ENCODE measurements at regions not wholly inside any gene's neighbourhood (a gene's known extent, or its start where the extent isn't known, plus 50 kb on each side); places are given as distances from the start of the nearest gene placed in this dataset.

- ATAC-seq, result no peak
- intact Hi-C loops (cut with DNase I), result no loop called here
- DNase-seq, result no peak
These were observed 466.9 kb downstream of the SOX2 start for GRCh38 chr3:182178488-182179200.

GRCh38 chr3:182179631-182180030 lies 467.9 kb downstream of the SOX2 start:
- ATAC-seq (no peak), DNase-seq (no peak)
- intact Hi-C loops (cut with DNase I), result no loop called here

GRCh38 chr3:182180654-182181385 lies 469.1 kb downstream of the SOX2 start:
- ATAC-seq (no peak), DNase-seq (no peak)
- intact Hi-C loops (cut with DNase I), result no loop called here

GRCh38 chr3:182182531-182182968 lies 470.8 kb downstream of the SOX2 start:
- intact Hi-C loops (cut with DNase I), result no loop called here

GRCh38 chr3:182183716-182184430 lies 472.1 kb downstream of the SOX2 start:
- no peak for ATAC-seq
- no peak for DNase-seq
- intact Hi-C loops (cut with DNase I), result no loop called here

More at GRCh38 chr3:182182531-182182968, 470.8 kb downstream of the SOX2 start:
- DNase-seq, result no peak
- no peak for ATAC-seq

- ATAC-seq, result no peak
- intact Hi-C loops (cut with DNase I), result no loop called here
- DNase-seq, result no peak
These were observed 473.6 kb downstream of the SOX2 start for GRCh38 chr3:182185313-182185712.

GRCh38 chr3:182190056-182190455 lies 478.3 kb downstream of the SOX2 start:
- no peak for ATAC-seq
- intact Hi-C loops (cut with DNase I), result no loop called here
- DNase-seq, result no peak

GRCh38 chr3:182198345-182198744 lies 486.6 kb downstream of the SOX2 start:
- ATAC-seq (no peak), DNase-seq (no peak)
- intact Hi-C loops (cut with DNase I), result no loop called here

GRCh38 chr3:182201456-182202168 lies 489.9 kb downstream of the SOX2 start:
- DNase-seq, result no peak
- intact Hi-C loops (cut with DNase I), result no loop called here
- ATAC-seq, result no peak

- intact Hi-C loops (cut with DNase I), result no loop called here
- peak in 1 of 2 donors; percentile 78 for ATAC-seq
- peak; percentile 20 for DNase-seq
These were observed 500.9 kb downstream of the SOX2 start for GRCh38 chr3:182212479-182213076.

- intact Hi-C loops (cut with DNase I), result no loop called here
- ATAC-seq (no peak), DNase-seq (no peak)
These were observed 502.7 kb downstream of the SOX2 start for GRCh38 chr3:182214416-182214815.

GRCh38 chr3:182215881-182216280 lies 504.2 kb downstream of the SOX2 start:
- intact Hi-C loops (cut with DNase I), result no loop called here
- DNase-seq (no peak), ATAC-seq (no peak)

- DNase-seq, result no peak
- no peak for ATAC-seq
- intact Hi-C loops (cut with DNase I), result no loop called here
These were observed 504.7 kb downstream of the SOX2 start for GRCh38 chr3:182216311-182216970.

GRCh38 chr3:182220013-182220412 lies 508.3 kb downstream of the SOX2 start:
- no peak for DNase-seq
- intact Hi-C loops (cut with DNase I), result no loop called here
- ATAC-seq, result no peak

- no peak for ATAC-seq
- intact Hi-C loops (cut with DNase I), result no loop called here
- DNase-seq, result no peak
These were observed 508.7 kb downstream of the SOX2 start for GRCh38 chr3:182220471-182220870.

- intact Hi-C loops (cut with DNase I), result no loop called here
- no peak for ATAC-seq
These were observed 515.3 kb downstream of the SOX2 start for GRCh38 chr3:182226995-182227394.

GRCh38 chr3:182233405-182233804 lies 521.7 kb downstream of the SOX2 start:
- intact Hi-C loops (cut with DNase I), result no loop called here
- ATAC-seq, result no peak
- no peak for DNase-seq

More at GRCh38 chr3:182226995-182227394, 515.3 kb downstream of the SOX2 start:
- DNase-seq, result no peak

GRCh38 chr3:182233957-182234356 lies 522.2 kb downstream of the SOX2 start:
- intact Hi-C loops (cut with DNase I), result no loop called here
- no peak for DNase-seq
- ATAC-seq, result no peak

GRCh38 chr3:182234881-182235280 lies 523.2 kb downstream of the SOX2 start:
- no peak for ATAC-seq
- intact Hi-C loops (cut with DNase I), result no loop called here
- DNase-seq, result no peak
